Cardiac muscle cell (in vitro differentiated cells and primary cell): ENCODE measurements at regions not wholly inside any gene's neighbourhood (a gene's known extent, or its start where the extent isn't known, plus 50 kb on each side); places are given as distances from the start of the nearest gene placed in this dataset.
"Not testable (repeated sequence)": the region's sequence is repeated elsewhere in the genome, so short reads cannot be mapped to it uniquely, and the experiment has no call there.

Source experiments
- DNase-seq, 2 donors: peaks; one replicate each; pipeline versions ENCODE4 v3.0.0 to v3.0.0-alpha.2; 2010 to 2017; ENCODE audit warnings: low read depth in 1 of 2, low spot score in 1 of 2
- H3K27ac ChIP-seq: fragments of 200-600 bp; sonication (generic); 2 replicates; pipeline ENCODE4 v1.5.1; 2016
- H3K27me3 ChIP-seq: fragments of 200-600 bp; sonication (generic); 2 replicates; pipeline ENCODE4 v1.6.0; 2016; ENCODE audit warnings: control low read depth
- H3K36me3 ChIP-seq: fragments of 200-600 bp; sonication (generic); 2 replicates; pipeline ENCODE4 v1.5.1; 2016; ENCODE audit warnings: control low read depth
- H3K4me1 ChIP-seq: fragments of 200-600 bp; sonication (generic); 2 replicates; pipeline ENCODE4 v1.8.1; 2017; ENCODE audit warnings: low read depth, mild to moderate bottlenecking, mixed run types
- H3K4me3 ChIP-seq: fragments of 200-600 bp; sonication (generic); 2 replicates; pipeline ENCODE4 v1.5.1; 2016; ENCODE audit warnings: mild to moderate bottlenecking
- H3K9me3 ChIP-seq: fragments of 200-600 bp; sonication (generic); 2 replicates; pipeline ENCODE4 v1.5.1; 2017; ENCODE audit warnings: low read depth, mild to moderate bottlenecking, control low read depth
- CTCF ChIP-seq: IDR thresholded peaks from 2 replicates; pipeline ENCODE4 v1.5.1; 2012; ENCODE audit warnings: low read depth, mild to moderate bottlenecking, low read length

- Histone ChIP-seq H3K9me3 (no peaks in the 10 kb centered on the region), H3K27me3 (no peaks in the 10 kb centered on the region), H3K4me1 (no peaks in the 10 kb centered on the region), H3K27ac (no peak overlapping the region), H3K36me3 (no peaks in the 10 kb centered on the region), H3K4me3 (no peak overlapping the region)
- no peak for TF ChIP-seq CTCF
- peak in 1 of 2 donors; percentile 4 for DNase-seq
These were observed 277.5 kb downstream of the PLK2 start for GRCh38 chr5:58182287-58182841.

- TF ChIP-seq CTCF, result no peak
- Histone ChIP-seq H3K4me1 (no peaks in the 10 kb centered on the region), H3K4me3 (no peak overlapping the region), H3K27me3 (no peaks in the 10 kb centered on the region), H3K36me3 (no peaks in the 10 kb centered on the region), H3K27ac (no peak overlapping the region), H3K9me3 (no peaks in the 10 kb centered on the region)
- no peak for DNase-seq
These were observed 278.2 kb downstream of the PLK2 start for GRCh38 chr5:58181578-58182286.

GRCh38 chr5:58172946-58173345, 286.9 kb downstream of the PLK2 start:
- H3K27me3 ChIP-seq, result no peaks in the 10 kb centered on the region
- H3K4me3 ChIP-seq, result no peak overlapping the region
- no peak overlapping the region for H3K27ac ChIP-seq
- TF ChIP-seq CTCF, result no peak
- H3K9me3 ChIP-seq, result no peaks in the 10 kb centered on the region
- no peak for DNase-seq
- H3K36me3 ChIP-seq, result no peaks in the 10 kb centered on the region
- H3K4me1 ChIP-seq, result no peaks in the 10 kb centered on the region

- DNase-seq, result no peak
- Histone ChIP-seq H3K27me3 (no peaks in the 10 kb centered on the region), H3K27ac (no peak overlapping the region), H3K4me3 (no peak overlapping the region), H3K36me3 (no peaks in the 10 kb centered on the region), H3K9me3 (no peaks in the 10 kb centered on the region), H3K4me1 (no peaks in the 10 kb centered on the region)
- no peak for TF ChIP-seq CTCF
These were observed 294.7 kb downstream of the PLK2 start for GRCh38 chr5:58165152-58165551.

GRCh38 chr5:58161889-58162288, 298.0 kb downstream of the PLK2 start:
- not testable (repeated sequence) for H3K27ac ChIP-seq, H3K9me3 ChIP-seq, DNase-seq

GRCh38 chr5:58156973-58157701, 302.7 kb downstream of the PLK2 start:
- DNase-seq, result peak in 1 of 2 donors; percentile 48
- Histone ChIP-seq H3K27ac (no peak overlapping the region), H3K36me3 (no peaks in the 10 kb centered on the region)

More at GRCh38 chr5:58161889-58162288, 298.0 kb downstream of the PLK2 start:
- not testable (repeated sequence) for H3K36me3 ChIP-seq, H3K4me3 ChIP-seq, H3K4me1 ChIP-seq, H3K27me3 ChIP-seq

More at GRCh38 chr5:58156973-58157701, 302.7 kb downstream of the PLK2 start:
- Histone ChIP-seq H3K9me3 (no peaks in the 10 kb centered on the region), H3K4me1 (no peaks in the 10 kb centered on the region), H3K27me3 (no peaks in the 10 kb centered on the region), H3K4me3 (no peak overlapping the region)
- no peak for TF ChIP-seq CTCF
